ENCODE measurements at regions not wholly inside any gene's neighbourhood (a gene's known extent, or its start where the extent isn't known, plus 50 kb on each side); places are given as distances from the start of the nearest gene placed in this dataset.

- TF ChIP-seq SPI1 (IDR thresholded peaks at IDR 0.05; ENCODE audit: borderline replicate concordance, insufficient read depth, low read depth, low read length) (no peak), CHD4 (IDR thresholded peaks at IDR 0.05) (no peak), HSF1 (IDR thresholded peaks at IDR 0.05; ENCODE audit: low read depth, low read length) (no peak), POLR2AphosphoS5 (IDR thresholded peaks at IDR 0.05; ENCODE audit: low read length) (no peak), ZBED1 (IDR thresholded peaks at IDR 0.05; ENCODE audit: borderline replicate concordance) (no peak), POLR2A (IDR thresholded peaks at IDR 0.05; ENCODE audit: low read depth, low read length) (no peak), ZNF384 (IDR thresholded peaks at IDR 0.05; ENCODE audit: borderline replicate concordance, low read depth, low read length) (no peak), HCFC1 (IDR thresholded peaks at IDR 0.05; ENCODE audit: low read length) (no peak), NFYB (IDR thresholded peaks at IDR 0.05; ENCODE audit: insufficient read depth, low read depth, low read length) (no peak), TAF1 (IDR thresholded peaks at IDR 0.05; ENCODE audit: borderline replicate concordance, low read depth, low read length) (no peak), DPF2 (IDR thresholded peaks at IDR 0.05) (no peak)
- TF ChIP-seq, protein P1, sequence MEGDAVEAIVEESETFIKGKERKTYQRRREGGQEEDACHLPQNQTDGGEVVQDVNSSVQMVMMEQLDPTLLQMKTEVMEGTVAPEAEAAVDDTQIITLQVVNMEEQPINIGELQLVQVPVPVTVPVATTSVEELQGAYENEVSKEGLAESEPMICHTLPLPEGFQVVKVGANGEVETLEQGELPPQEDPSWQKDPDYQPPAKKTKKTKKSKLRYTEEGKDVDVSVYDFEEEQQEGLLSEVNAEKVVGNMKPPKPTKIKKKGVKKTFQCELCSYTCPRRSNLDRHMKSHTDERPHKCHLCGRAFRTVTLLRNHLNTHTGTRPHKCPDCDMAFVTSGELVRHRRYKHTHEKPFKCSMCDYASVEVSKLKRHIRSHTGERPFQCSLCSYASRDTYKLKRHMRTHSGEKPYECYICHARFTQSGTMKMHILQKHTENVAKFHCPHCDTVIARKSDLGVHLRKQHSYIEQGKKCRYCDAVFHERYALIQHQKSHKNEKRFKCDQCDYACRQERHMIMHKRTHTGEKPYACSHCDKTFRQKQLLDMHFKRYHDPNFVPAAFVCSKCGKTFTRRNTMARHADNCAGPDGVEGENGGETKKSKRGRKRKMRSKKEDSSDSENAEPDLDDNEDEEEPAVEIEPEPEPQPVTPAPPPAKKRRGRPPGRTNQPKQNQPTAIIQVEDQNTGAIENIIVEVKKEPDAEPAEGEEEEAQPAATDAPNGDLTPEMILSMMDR (IDR thresholded peaks at IDR 0.05 in 2 of 3, conservative IDR thresholded peaks at IDR 0.05 in 1 of 3; ENCODE audit: control insufficient read depth in 2 of 3, extremely low read depth in 1 of 3, insufficient read depth in 1 of 3, low read depth in 3 of 3, low read length in 3 of 3) = no peak
Measured at GRCh38 chr4:41430792-41431191, 107.2 kb upstream of the LIMCH1 start.
